GM18867 (cell line): ENCODE measurements at regions not wholly inside any gene's neighbourhood (a gene's known extent, or its start where the extent isn't known, plus 50 kb on each side); places are given as distances from the start of the nearest gene placed in this dataset.

Source experiments
- ATAC-seq: cut with Tn5 transposase; IDR thresholded peaks from one replicate; pipeline ENCODE4 v1.9.1; 2021; ENCODE audit warnings: mild to moderate bottlenecking, moderate library complexity; ENCODE audit not compliant: unreplicated experiment

- ATAC-seq = no peak
Measured at GRCh38 chr2:489084-489483, 188.1 kb downstream of the TMEM18 start.

DNA sequence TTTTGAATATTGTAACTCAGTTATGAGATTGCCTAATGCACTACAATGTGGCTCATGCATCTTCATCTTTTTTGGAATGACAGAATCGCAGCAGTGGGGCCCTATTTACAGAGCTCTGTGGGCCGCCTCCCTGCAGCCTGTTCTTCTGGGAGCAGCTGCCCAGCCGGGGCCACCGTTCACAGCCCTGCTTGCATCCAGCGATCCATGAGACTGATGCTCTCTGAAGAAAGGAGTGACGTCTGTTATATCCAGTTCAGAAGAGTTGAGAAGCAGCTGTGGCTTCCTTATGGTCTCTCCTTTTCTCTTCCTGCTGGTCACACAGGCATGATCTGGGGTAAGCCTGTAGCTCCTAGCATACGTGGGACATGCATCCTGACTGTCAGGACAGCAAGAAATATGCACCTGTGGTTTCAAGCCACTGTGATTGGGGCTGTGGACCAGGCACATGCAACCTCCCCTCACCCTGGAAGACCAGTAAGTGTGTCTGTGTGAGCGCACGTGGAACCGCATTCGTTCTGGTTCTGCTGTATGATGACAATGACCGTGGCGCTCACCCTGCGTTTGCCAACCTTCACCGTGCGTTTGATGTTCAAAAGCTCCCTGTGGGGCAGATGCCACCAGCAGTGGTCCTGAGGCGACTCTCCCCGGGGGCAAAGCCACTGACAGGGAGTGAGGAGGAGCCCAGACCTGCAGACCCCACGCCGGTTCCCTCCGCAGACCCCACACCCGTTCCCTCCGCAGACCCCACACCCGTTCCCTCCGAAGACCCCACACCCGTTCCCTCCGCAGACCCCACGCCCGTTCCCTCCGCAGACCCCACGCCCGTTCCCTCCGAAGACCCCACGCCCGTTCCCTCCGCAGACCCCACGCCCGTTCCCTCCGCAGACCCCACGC, 189.8 kb downstream of the TMEM18 start:
- ATAC-seq = no peak

DNA sequence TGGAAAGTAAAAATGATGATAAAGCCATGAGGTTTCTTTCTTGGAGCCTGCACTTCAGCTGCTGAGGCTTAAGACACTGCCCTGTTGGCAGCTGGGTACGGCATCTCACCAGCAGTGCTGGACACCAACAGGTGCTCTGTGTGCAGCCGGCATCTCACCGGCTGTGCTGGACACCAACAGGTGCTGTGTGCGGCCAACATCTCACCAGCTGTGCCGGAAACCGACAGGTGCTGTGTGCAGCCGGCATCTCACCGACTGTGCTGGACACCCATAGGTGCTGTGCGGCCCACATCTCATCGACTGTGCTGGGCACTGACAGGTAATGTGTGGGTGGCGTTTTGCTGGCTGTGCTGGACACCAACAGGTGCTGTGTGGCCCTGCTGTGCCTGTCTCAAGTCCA, 190.8 kb downstream of the TMEM18 start:
- no peak for ATAC-seq

DNA sequence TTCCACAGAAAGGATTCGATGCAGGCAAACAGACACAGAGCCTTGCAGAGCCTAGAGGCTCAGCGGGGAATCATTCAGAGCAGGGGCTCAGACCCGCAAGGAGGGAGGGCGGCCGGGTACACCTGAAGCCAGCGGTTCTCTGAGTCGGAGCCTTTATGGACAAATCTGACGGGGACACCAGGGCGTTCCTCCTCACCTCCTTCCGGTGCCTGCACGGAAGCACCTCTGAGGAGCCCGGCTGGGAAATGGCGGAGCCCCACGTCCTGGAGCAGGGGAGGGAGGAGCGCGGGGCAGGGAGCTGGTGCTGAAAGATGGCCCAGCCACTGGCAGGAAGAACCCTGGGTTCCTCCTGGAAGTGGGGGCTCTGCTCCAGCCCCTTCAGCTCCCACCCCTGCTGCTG, 193.5 kb upstream of the ALKAL2 start:
- ATAC-seq = no peak

- ATAC-seq = no peak
Measured at GRCh38 chr2:479490-480176, 191.7 kb upstream of the ALKAL2 start.

GRCh38 chr2:479031-479430, 191.1 kb upstream of the ALKAL2 start:
- no peak for ATAC-seq

DNA sequence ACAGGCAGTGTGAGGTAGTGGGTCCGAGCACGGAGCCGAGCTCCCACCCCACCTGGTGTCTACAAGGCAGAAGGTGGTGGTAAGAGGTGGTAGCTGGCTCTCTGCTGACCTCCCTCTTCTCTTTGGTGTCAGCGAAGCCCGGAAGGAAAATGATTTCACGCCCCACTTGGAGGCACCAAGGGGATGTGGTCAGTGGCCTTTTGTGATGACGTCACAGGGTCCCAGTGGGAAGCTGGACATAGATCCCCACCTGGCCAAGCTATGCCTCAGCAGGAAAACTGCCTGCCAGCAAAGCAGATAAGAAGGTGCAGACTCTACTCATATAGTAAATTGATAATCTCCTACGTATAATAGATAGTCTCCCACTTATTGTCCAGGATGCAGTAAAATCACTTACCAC, 183.7 kb upstream of the ALKAL2 start:
- no peak for ATAC-seq

GRCh38 chr2:469514-469913, 181.6 kb upstream of the ALKAL2 start:
- no peak for ATAC-seq

GRCh38 chr2:468648-469336, 180.9 kb upstream of the ALKAL2 start:
- no peak for ATAC-seq

- ATAC-seq = no peak
Measured at GRCh38 chr2:467892-468647, 180.2 kb upstream of the ALKAL2 start.

DNA sequence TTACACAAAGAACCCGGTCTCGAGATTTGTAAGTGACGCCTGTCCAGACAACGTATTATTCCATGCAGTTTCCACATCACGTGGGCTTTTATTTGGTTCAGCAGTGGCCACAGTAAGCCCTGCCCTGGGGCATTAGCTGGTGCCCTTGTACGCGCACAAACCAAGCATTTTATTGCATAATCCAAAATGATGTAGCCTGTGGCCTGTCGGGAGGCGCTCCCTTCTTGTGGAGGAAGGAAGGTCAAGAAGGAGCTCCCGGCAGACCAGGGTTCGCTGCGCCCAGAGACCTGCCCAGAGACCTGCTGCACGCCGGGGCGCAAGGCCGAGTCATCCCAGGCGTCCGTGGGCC, 179.6 kb upstream of the ALKAL2 start:
- no peak for ATAC-seq

GRCh38 chr2:467101-467500, 179.2 kb upstream of the ALKAL2 start:
- no peak for ATAC-seq

DNA sequence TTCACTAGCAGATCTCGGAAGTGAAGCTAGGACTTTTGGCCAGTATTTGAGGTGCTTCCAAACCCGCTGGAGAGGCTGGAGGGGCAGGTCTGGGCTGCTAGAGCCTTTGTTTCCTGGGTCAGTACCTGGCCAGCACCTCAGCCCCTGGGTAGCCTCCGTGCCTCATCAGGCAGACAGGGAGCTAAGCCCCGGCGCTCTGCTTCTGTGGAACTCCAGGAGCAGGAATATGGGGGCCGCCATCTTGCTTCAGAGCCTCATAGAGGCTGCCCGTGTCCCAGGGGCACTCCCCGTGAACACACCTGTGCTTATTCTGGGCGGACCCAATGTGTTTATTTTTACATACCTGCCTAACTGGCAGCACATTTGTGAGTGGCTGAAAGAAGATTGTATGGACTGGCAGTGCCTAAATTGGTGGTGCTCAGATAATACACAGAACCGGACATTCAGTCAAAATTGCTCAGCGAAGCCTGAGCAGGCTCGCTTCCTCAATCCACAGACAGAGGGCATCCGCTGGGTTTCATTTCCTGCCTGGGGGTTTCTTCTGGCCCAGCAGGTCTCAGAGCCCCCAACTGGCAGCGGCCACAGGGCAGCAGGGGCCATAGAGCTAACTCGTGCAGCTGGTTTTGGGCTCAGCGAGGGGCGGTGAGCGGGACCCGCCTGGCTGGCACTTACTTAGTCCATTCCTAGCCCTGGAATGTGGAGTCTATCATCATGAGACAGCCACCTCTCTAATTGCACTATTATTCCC, 176.8 kb upstream of the ALKAL2 start:
- ATAC-seq = peak; percentile 65

- ATAC-seq = peak; percentile 73
Measured at GRCh38 chr2:460861-461260, 173.0 kb upstream of the ALKAL2 start.

GRCh38 chr2:459931-460330, 172.0 kb upstream of the ALKAL2 start:
- ATAC-seq = no peak

- ATAC-seq = no peak
Measured at GRCh38 chr2:458425-458815, 170.5 kb upstream of the ALKAL2 start.

- no peak for ATAC-seq
Measured at GRCh38 chr2:457792-458424, 170.0 kb upstream of the ALKAL2 start.

GRCh38 chr2:457262-457661, 169.4 kb upstream of the ALKAL2 start:
- ATAC-seq = no peak

DNA sequence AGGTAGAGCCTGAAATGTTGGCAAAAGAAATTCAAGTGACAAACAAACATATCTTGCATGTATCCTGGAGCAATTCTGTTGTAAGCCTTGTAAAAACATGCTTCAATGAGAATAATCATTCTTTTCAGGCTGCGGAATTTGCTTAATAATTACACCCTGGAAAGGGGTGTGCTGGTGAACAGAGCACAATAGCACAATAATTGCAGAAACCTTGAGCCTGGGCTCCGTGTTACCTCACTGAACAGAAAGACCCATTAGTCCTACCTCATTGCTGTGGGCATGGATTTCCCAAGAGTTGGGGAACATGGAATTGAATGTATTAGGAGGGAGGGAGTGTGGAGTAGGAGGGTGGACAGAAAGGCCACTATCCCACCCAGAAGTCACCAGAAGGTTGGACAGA, 168.0 kb upstream of the ALKAL2 start:
- ATAC-seq = no peak
